ENCODE measurements at regions not wholly inside any gene's neighbourhood (a gene's known extent, or its start where the extent isn't known, plus 50 kb on each side); places are given as distances from the start of the nearest gene placed in this dataset.
A peak's percentile ranks its signal among the peaks of the same experiment; 100 is the strongest.
"Not testable (repeated sequence)": the region's sequence is repeated elsewhere in the genome, so short reads cannot be mapped to it uniquely, and the experiment has no call there.

GRCh38 chr12:128021561-128021960, 245.4 kb upstream of the TMEM132C start:
- DNase-seq (ENCODE audit: low spot score): no peak

DNA sequence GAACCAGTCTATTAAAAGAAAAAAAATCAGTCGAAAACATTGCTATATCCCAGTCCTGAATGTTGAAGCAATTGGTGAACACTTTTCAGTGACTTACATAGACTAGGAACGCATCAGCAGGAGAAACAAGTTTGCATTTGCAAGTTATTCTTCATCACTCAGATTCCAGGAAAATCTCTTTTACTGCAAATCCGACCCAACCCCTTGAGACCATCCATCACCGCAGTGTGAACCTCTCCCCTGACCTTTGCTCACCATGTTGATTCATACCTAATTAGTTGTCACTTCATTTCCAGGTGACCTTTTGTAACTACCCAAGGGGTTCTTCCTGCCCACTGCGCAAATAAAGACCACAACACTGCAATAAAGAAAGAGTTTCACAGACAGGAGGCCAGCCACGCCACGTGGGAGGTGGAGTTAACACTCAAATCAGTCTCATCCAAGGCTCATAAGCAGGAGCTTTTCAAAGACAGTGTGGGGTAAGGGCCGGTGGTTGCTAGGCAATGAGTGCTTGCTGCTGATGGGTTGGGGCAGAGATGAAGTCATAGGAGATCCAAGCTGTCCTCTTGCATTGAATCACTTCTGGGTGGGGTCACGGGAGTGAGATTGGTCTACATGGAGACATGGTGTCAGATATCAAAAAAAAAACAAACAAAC, 241.3 kb upstream of the TMEM132C start:
- no peak for DNase-seq (ENCODE audit: low spot score)

- DNase-seq (ENCODE audit: low spot score): no peak
These were observed 240.0 kb upstream of the TMEM132C start for GRCh38 chr12:128026696-128027574.

DNA sequence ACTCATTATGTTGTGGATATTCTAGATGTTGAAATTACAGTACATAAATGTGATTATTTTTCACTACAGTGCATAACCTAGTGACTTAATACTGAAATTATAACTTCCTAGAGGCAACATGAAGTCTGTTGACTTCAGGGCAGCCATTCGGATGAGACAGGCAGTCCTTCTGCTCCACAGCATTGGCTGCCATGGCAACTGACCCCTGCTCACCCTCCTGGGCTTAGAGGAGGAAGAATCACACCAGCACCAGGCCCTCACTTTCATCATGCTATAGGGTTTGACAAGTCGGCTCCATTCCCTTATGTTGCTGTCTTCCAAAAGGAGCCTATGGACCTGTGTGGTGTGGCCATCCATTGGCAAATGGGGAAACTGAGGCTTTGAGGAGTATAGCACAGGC, 233.5 kb upstream of the TMEM132C start:
- DNase-seq (ENCODE audit: low spot score): no peak

- DNase-seq (ENCODE audit: low spot score): no peak
These were observed 226.0 kb upstream of the TMEM132C start for GRCh38 chr12:128040971-128041370.

GRCh38 chr12:128042283-128042682, 224.7 kb upstream of the TMEM132C start:
- not testable (repeated sequence) for DNase-seq (ENCODE audit: low spot score)

DNA sequence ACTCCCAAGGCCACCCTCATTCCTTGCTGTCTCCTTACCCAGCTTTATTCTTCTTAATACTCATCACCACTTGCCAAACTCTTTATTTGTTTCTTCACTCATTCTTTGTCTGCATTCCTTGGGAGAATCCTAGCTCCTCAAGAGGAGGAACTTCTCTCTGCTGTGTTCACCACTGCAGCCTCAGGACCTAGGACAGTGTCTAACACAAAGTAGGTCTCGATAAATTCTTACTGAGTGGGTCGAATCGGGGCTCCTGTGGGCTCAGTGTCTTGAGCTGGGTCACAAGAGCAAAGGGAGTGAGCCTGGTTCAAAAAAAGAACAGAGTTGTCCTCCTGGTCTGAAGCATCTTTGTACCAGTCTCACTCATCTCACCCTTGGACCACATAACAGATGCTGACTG, 224.1 kb upstream of the TMEM132C start:
- no peak for DNase-seq (ENCODE audit: low spot score)

DNA sequence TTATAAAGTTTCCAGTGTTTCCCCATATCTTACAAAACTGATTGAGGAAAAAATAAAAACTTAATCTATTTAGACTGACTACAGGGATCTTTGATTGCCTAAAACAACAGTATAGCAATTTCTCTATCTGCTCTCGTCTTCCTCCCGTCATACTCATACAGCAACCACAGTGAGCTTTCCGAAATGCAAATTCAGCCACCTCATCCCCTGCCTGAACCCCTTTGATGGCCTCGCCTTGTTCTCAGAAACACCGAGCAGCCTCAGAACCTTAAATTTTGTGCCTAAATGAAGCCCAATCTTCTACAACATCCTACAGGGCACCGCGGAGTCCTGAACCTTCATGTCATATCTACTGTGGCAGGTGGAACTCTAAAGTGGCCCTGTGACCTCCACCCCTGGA, 223.7 kb upstream of the TMEM132C start:
- no peak for DNase-seq (ENCODE audit: low spot score)

GRCh38 chr12:128047266-128048060, 219.5 kb upstream of the TMEM132C start:
- no peak for DNase-seq (ENCODE audit: low spot score)

- DNase-seq (ENCODE audit: low spot score): no peak
These were observed 214.6 kb upstream of the TMEM132C start for GRCh38 chr12:128052331-128052730.

- DNase-seq (ENCODE audit: low spot score): no peak
These were observed 214.2 kb upstream of the TMEM132C start for GRCh38 chr12:128052777-128053176.

- DNase-seq (ENCODE audit: low spot score): no peak
These were observed 211.4 kb upstream of the TMEM132C start for GRCh38 chr12:128055567-128055966.

DNA sequence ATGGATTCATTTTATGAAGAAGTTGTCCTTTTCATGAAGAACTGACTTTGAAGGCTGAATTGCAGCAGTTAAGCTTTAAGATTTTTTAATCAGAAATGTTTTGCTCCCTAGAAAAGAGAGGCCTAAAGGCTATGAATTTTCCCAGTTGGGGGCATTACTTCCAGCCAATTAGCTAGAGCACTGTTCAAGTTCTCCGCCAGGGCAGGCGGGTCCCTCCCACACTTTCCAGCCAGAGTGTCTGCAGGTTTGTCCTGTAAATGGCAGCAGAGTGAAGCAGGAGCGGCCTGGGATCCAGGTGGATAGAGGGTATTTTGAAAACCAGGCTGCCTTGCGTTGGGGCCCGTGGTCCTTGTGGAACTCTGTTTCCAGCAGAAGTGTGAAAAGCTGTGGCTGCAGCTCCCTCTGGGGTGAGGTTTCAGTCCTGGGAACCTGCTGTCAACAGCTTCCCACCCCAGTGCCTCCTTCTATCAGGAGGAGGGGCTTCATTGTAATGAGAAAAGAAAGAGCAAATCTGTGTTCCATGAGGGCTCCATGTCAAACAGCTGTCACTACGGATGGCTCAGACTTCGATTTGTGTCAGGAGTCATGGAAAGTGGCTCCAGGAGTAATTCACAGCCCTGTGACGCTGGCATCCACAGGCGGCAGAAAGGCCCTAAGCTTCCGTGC, 210.7 kb upstream of the TMEM132C start:
- DNase-seq (ENCODE audit: low spot score): no peak

- no peak for DNase-seq (ENCODE audit: low spot score)
These were observed 209.4 kb upstream of the TMEM132C start for GRCh38 chr12:128057586-128057985.

DNA sequence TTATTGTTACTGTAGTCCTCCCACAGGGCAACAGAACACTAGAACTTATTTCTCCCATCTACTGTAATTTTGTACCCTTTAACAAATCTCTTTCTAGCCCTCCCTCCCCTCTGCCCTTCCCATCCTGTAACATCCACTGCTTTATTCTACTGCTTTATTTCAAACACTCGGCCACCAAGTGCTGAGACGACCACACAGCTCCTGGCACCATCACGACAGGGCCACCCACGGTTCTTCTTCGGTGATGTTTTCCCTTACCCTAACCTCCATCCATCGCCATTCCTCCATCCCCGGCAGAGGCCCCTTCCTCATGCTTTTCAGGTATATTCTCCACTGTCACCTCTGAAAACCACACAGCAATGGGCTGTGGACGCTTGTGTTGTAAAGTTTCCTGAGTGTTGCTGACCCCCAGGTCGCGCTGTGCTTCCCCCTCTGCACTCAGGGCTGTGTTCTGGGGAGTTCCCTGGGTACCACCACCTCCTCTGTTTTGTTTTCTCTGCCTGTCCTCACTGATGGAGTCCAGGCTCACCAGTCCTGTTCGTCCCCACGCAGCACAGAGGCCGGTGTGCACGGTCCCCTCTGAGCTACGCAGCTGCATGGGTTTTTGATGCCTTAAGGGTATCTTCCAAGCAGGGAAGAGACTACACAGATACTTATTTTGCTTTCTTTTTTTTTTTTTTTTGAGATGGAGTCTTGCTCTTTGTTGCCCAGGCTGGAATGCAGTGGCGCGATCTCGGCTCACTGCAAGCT, 207.2 kb upstream of the TMEM132C start:
- no peak for DNase-seq (ENCODE audit: low spot score)

DNA sequence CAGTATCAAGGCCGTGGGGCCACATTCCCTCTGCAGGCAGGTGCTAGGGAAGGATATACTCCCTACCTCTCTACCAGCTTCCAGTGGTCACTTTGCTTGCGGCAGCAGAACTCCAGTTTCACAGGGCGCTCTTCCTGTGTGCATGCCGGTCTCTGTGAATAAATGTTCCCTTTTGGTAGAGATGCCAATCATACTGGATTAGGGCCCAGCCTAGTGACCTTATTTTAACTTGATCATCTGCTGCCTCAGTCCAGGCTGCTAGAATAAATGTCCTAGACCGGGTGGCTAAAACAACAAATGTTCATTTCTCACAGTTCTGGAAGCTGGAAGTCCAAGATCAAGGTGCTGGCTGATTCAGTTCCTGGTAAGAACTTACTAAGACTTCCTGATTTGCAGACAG, 198.8 kb upstream of the TMEM132C start:
- DNase-seq (ENCODE audit: low spot score): no peak

- peak; percentile 19 for DNase-seq (ENCODE audit: low spot score)
These were observed 197.5 kb upstream of the TMEM132C start for GRCh38 chr12:128069359-128069997.

DNA sequence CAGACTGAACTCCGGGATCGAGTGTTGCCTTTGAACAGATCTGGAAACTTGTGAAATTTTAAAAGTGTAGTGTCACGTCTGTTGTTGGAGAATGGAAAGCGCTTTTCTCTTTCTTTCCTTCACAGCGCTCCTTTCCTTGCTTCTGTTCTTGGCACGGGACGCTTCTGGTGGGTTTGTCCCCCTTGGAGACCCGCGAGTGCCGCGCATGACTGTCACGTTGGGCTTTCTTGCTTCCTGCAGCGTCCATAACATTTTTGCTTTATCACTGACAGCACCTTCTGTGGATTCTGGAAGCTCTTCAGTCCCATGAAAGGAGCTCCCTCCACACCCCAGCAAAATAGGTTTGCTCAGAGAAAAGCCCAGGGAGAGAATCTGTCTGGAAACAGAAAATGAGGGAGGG, 193.0 kb upstream of the TMEM132C start:
- DNase-seq (ENCODE audit: low spot score): no peak

GRCh38 chr12:128075332-128075731, 191.6 kb upstream of the TMEM132C start:
- DNase-seq (ENCODE audit: low spot score): no peak

GRCh38 chr12:128076188-128076587, 190.8 kb upstream of the TMEM132C start:
- DNase-seq (ENCODE audit: low spot score): no peak
